HCT116 (cell line): ENCODE measurements at regions not wholly inside any gene's neighbourhood (a gene's known extent, or its start where the extent isn't known, plus 50 kb on each side); places are given as distances from the start of the nearest gene placed in this dataset.

ENCODE experiments used
- CEBPB ChIP-seq: IDR thresholded peaks from 2 replicates; pipeline ENCODE4 v1.6.1; 2012; ENCODE audit warnings: low read depth
- EZH2 ChIP-seq: fragments of 200-600 bp; sonication (generic); IDR thresholded peaks from 2 replicates; pipeline ENCODE4 v1.6.1; 2017; ENCODE audit warnings: antibody characterized with exemption, mixed run types
- EZH2phosphoT487 ChIP-seq: fragments of 200-600 bp; IDR thresholded peaks from 2 replicates; pipeline ENCODE4 v1.6.1; 2018; ENCODE audit warnings: antibody characterized with exemption, borderline replicate concordance
- JUND ChIP-seq: IDR thresholded peaks from 2 replicates; pipeline ENCODE4 v1.6.1; 2012
- POLR2A ChIP-seq: IDR thresholded peaks from 2 replicates; pipeline ENCODE4 v1.7.0; 2011; ENCODE audit warnings: borderline replicate concordance; ENCODE audit not compliant: insufficient read depth, insufficient read length; ENCODE audit errors: extremely low read depth
- POLR2AphosphoS5 ChIP-seq: IDR thresholded peaks from 2 replicates; pipeline ENCODE4 v1.6.1; 2011; ENCODE audit warnings: mild to moderate bottlenecking, low read depth, low read length, moderate library complexity
- SIN3A ChIP-seq: IDR thresholded peaks from 2 replicates; pipeline ENCODE4 v1.6.1; 2012; ENCODE audit warnings: low read depth
- YY1 ChIP-seq: IDR thresholded peaks from 2 replicates; pipeline ENCODE4 v1.6.1; 2011; ENCODE audit warnings: low read length, low read depth, moderate library complexity, mild to moderate bottlenecking; ENCODE audit not compliant: insufficient replicate concordance; ENCODE audit errors: extremely low read depth
- TF ChIP-seq, protein P1 (sequence below), 3 experiments: fragments of 200-600 bp in 1 of 3; sonication (generic) in 1 of 3; IDR thresholded peaks in 2 of 3; conservative IDR thresholded peaks in 1 of 3; 2 replicates each; pipeline ENCODE4 v1.5.1; 2012 to 2017; ENCODE audit warnings: low read depth in 2 of 3, low read length in 2 of 3, antibody characterized with exemption in 1 of 3, borderline replicate concordance in 1 of 3, control low read depth in 1 of 3, mild to moderate bottlenecking in 1 of 3, mixed read lengths in 1 of 3, mixed run types in 1 of 3, moderate library complexity in 1 of 3; ENCODE audit not compliant: insufficient read depth in 1 of 3
- TF ChIP-seq, protein P2 (sequence below): IDR thresholded peaks from 2 replicates; pipeline ENCODE4 v1.6.1; 2011; ENCODE audit warnings: mild to moderate bottlenecking, low read length, moderate library complexity; ENCODE audit not compliant: insufficient replicate concordance; ENCODE audit errors: extremely low read depth

DNA sequence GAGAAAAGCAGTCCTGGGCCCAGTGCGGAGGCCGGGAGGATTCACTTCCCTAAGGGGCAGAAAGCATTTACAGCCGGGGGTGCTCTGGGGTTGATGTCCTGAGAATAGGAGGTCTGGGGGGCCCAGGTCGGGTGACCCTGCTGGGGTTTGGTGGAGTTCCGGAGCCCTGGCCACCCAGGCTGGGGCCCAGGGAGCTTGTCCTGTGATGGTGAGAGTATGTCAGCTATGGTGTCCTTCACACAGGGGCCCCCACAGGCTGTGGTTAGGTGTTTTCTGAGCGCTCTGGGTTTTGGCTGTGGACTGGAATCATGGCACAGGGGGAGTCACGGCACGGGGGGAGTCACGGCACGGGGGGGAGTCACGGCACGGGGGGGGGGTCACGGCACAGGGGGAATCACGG lies 54.5 kb upstream of the TMEM18 start:
- TF ChIP-seq POLR2AphosphoS5 = no peak
- TF ChIP-seq CEBPB = no peak
- TF ChIP-seq EZH2 = no peak
- TF ChIP-seq POLR2A = no peak
- TF ChIP-seq, protein P1, sequence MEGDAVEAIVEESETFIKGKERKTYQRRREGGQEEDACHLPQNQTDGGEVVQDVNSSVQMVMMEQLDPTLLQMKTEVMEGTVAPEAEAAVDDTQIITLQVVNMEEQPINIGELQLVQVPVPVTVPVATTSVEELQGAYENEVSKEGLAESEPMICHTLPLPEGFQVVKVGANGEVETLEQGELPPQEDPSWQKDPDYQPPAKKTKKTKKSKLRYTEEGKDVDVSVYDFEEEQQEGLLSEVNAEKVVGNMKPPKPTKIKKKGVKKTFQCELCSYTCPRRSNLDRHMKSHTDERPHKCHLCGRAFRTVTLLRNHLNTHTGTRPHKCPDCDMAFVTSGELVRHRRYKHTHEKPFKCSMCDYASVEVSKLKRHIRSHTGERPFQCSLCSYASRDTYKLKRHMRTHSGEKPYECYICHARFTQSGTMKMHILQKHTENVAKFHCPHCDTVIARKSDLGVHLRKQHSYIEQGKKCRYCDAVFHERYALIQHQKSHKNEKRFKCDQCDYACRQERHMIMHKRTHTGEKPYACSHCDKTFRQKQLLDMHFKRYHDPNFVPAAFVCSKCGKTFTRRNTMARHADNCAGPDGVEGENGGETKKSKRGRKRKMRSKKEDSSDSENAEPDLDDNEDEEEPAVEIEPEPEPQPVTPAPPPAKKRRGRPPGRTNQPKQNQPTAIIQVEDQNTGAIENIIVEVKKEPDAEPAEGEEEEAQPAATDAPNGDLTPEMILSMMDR (IDR thresholded peaks at IDR 0.05 in 2 of 3, conservative IDR thresholded peaks at IDR 0.05 in 1 of 3; ENCODE audit: borderline replicate concordance in 1 of 3, insufficient read depth in 1 of 3, low read depth in 2 of 3, low read length in 2 of 3) = no peak
- TF ChIP-seq, protein P2, sequence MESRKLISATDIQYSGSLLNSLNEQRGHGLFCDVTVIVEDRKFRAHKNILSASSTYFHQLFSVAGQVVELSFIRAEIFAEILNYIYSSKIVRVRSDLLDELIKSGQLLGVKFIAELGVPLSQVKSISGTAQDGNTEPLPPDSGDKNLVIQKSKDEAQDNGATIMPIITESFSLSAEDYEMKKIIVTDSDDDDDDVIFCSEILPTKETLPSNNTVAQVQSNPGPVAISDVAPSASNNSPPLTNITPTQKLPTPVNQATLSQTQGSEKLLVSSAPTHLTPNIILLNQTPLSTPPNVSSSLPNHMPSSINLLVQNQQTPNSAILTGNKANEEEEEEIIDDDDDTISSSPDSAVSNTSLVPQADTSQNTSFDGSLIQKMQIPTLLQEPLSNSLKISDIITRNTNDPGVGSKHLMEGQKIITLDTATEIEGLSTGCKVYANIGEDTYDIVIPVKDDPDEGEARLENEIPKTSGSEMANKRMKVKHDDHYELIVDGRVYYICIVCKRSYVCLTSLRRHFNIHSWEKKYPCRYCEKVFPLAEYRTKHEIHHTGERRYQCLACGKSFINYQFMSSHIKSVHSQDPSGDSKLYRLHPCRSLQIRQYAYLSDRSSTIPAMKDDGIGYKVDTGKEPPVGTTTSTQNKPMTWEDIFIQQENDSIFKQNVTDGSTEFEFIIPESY = no peak
- TF ChIP-seq YY1 = no peak
- TF ChIP-seq SIN3A = no peak
- no peak for TF ChIP-seq JUND
- no peak for TF ChIP-seq EZH2phosphoT487
